ENCODE measurements at regions not wholly inside any gene's neighbourhood (a gene's known extent, or its start where the extent isn't known, plus 50 kb on each side); places are given as distances from the start of the nearest gene placed in this dataset.

GRCh38 chr2:48162742-48163141, 151.7 kb upstream of the FOXN2 start:
- TF ChIP-seq EZH2 (IDR thresholded peaks at IDR 0.05; ENCODE audit: insufficient read depth, poor library complexity, severe bottlenecking) (no peak), EZH2phosphoT487 (IDR thresholded peaks at IDR 0.05; ENCODE audit: insufficient read depth, low read depth) (no peak)

Measured in GM23248 (cell line).